BE2C (cell line): ENCODE measurements at regions not wholly inside any gene's neighbourhood (a gene's known extent, or its start where the extent isn't known, plus 50 kb on each side); places are given as distances from the start of the nearest gene placed in this dataset.

Source experiments
- DNase-seq: peaks from one replicate; pipeline ENCODE4 v3.0.0-alpha.2; 2020
- H3K27me3 ChIP-seq: fragments of 250-450 bp; sonication (Bioruptor Pico); 2 replicates; pipeline ENCODE4 v1.5.1; 2020; ENCODE audit warnings: mild to moderate bottlenecking
- H3K36me3 ChIP-seq: fragments of 250-450 bp; sonication (Bioruptor Pico); 2 replicates; pipeline ENCODE4 v1.5.1; 2020; ENCODE audit warnings: mild to moderate bottlenecking
- H3K4me1 ChIP-seq: fragments of 250-450 bp; sonication (Bioruptor Pico); 2 replicates; pipeline ENCODE4 v1.5.1; 2020
- H3K4me3 ChIP-seq: 2 replicates; pipeline ENCODE4 v1.5.1; 2011; ENCODE audit warnings: low read depth, low read length
- H3K9me3 ChIP-seq: fragments of 250-450 bp; sonication (Bioruptor Pico); 2 replicates; pipeline ENCODE4 v1.5.1; 2020
- CTCF ChIP-seq: IDR thresholded peaks from 2 replicates; pipeline ENCODE4 v1.5.1; 2012; ENCODE audit warnings: mild to moderate bottlenecking, low read depth, low read length

- Histone ChIP-seq H3K4me3 (no peak overlapping the region), H3K9me3 (no peaks in the 10 kb centered on the region), H3K27me3 (no peaks in the 10 kb centered on the region), H3K4me1 (no peaks in the 10 kb centered on the region), H3K36me3 (no peaks in the 10 kb centered on the region)
- TF ChIP-seq CTCF: no peak
- no peak for DNase-seq
Observed at GRCh38 chr2:156023229-156023869, 309.2 kb downstream of the NR4A2 start.

- Histone ChIP-seq H3K4me3 (no peak overlapping the region), H3K9me3 (no peaks in the 10 kb centered on the region), H3K4me1 (no peaks in the 10 kb centered on the region), H3K36me3 (no peaks in the 10 kb centered on the region), H3K27me3 (no peaks in the 10 kb centered on the region)
- no peak for DNase-seq
- TF ChIP-seq CTCF: no peak
Observed at GRCh38 chr2:156021146-156022040, 311.1 kb downstream of the NR4A2 start.

DNA sequence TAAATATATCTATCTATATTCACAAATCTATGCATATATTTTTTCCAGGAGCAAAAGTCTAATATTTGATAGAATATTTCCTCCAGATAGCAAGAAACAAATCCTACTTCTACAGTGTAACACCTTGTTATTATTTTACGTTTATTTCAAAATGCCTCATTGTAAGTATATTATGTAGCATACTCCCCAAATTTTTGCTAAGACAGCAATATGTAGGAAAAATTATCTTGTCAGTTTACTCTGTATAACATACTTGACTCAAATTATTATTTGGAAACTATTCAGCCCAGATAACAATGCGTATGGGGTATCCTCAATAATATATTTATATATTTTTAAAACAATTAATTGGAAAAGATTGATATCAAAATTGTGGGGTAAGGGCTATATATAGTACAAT, 313.2 kb downstream of the NR4A2 start:
- DNase-seq: no peak
- Histone ChIP-seq H3K4me3 (no peak overlapping the region), H3K27me3 (no peaks in the 10 kb centered on the region), H3K4me1 (no peaks in the 10 kb centered on the region), H3K36me3 (no peaks in the 10 kb centered on the region), H3K9me3 (no peaks in the 10 kb centered on the region)
- TF ChIP-seq CTCF: no peak

DNA sequence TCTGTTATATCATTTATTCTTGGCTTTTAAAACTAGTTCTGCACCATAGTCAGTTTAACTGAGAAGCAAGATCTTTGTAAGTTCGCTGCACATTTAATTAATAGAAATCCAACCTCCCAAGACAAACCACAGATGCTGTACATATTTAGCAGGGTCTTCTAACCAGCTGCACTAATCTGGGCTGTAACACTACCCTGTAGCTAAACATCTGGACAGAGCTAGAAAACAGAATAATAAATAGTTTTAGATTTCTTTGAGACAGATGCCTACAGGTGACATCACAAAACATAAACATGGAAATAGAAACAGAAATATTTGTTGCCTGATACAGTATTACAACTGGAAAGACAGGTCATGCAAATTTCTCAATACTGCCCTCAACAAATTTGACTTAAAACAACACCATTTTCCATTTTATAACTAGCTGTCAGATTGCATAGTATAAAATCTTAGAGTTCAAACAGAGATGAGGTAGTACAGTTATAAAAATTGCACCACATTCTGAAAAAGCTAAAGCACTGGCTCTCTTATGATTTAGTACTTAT, 315.1 kb downstream of the NR4A2 start:
- no peak for TF ChIP-seq CTCF
- no peak for DNase-seq
- no peaks in the 10 kb centered on the region for H3K9me3 ChIP-seq
- H3K4me1 ChIP-seq: no peaks in the 10 kb centered on the region
- H3K36me3 ChIP-seq: no peaks in the 10 kb centered on the region
- H3K4me3 ChIP-seq: no peak overlapping the region
- H3K27me3 ChIP-seq: no peaks in the 10 kb centered on the region

DNA sequence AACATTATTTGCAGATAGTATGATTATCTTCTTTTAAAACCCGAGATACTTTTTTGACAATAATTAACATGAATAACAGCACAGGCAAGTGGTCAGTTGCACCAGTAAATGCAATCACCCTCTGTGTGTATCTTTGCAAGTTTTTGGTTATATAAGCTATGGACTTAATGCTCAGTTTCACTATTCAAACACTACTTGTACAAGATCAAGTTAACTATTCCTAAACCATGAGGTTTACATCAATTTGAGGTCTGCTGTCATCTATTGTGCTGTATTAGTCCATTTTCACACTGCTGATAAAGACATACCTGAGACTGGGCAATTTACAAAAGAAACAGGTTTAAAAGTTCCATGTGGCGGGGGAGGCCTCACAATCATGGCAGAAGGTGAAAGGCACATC, 323.2 kb downstream of the NR4A2 start:
- Histone ChIP-seq H3K27me3 (no peaks in the 10 kb centered on the region), H3K4me3 (no peak overlapping the region), H3K9me3 (no peaks in the 10 kb centered on the region), H3K36me3 (no peaks in the 10 kb centered on the region), H3K4me1 (no peaks in the 10 kb centered on the region)
- DNase-seq: no peak
- no peak for TF ChIP-seq CTCF
